ENCODE measurements at regions not wholly inside any gene's neighbourhood (a gene's known extent, or its start where the extent isn't known, plus 50 kb on each side); places are given as distances from the start of the nearest gene placed in this dataset.

GRCh38 chr18:46346213-46346612 is 242.0 kb downstream of the HAUS1 start:
- TF ChIP-seq EZH2 (IDR thresholded peaks at IDR 0.05; ENCODE audit: insufficient read depth, poor library complexity, severe bottlenecking) (no peak), EZH2phosphoT487 (IDR thresholded peaks at IDR 0.05; ENCODE audit: insufficient read depth, low read depth) (no peak)
